A549 (cell line): ENCODE measurements at regions not wholly inside any gene's neighbourhood (a gene's known extent, or its start where the extent isn't known, plus 50 kb on each side); places are given as distances from the start of the nearest gene placed in this dataset.

Experiments
- ATAC-seq, 2 experiments: fragments of 200-7000 bp in 1 of 2; fragments of >200 bp in 1 of 2; cut with Nextera tagmentation in 1 of 2; cut with Tn5 transposase in 1 of 2; 3 replicates each; pipeline versions ENCODE4 v1.8.0 to v1.9.1; 2018 to 2020; ENCODE audit warnings: mild to moderate bottlenecking in 1 of 2, moderate library complexity in 1 of 2
- CTCF ChIA-PET: fragments of 300-600 bp; sonication (Branson Sonifier 250); formaldehyde crosslinking; extraction: SDS; loops from one replicate; lab custom pipeline; 2021; ENCODE audit warnings: antibody characterized with exemption, inconsistent platforms; lab: Yijun Ruan, JAX
- POLR2A ChIA-PET: fragments of 350-600 bp; formaldehyde crosslinking; extraction: SDS; loops from one replicate; lab custom pipeline; 2021; ENCODE audit warnings: antibody characterized with exemption, inconsistent platforms; lab: Yijun Ruan, JAX
- DNase-seq, 2 experiments: peaks; one replicate each; pipeline versions ENCODE4 v3.0.0 to v3.0.0-alpha.2; 2011 to 2016; ENCODE audit warnings: low read depth in 1 of 2, low spot score in 1 of 2
- FAIRE-seq: peaks from 2 replicates; lab custom pipeline; 2011; peaks lifted over from hg19 to GRCh38; lab: Jason Lieb, UNC
- H3K27ac ChIP-seq, 2 experiments: fragments of >200 bp; sonication (Bioruptor Twin); formaldehyde crosslinking; 3 replicates each; pipeline ENCODE4 v1.5.1; 2016 to 2017
- H3K4me1 ChIP-seq: fragments of >200 bp; sonication (Bioruptor Twin); formaldehyde crosslinking; 3 replicates; pipeline ENCODE4 v1.6.1; 2016
- H3K4me2 ChIP-seq: fragments of >200 bp; sonication (Bioruptor Twin); formaldehyde crosslinking; 3 replicates; pipeline ENCODE4 v1.6.1; 2016
- H3K4me3 ChIP-seq: fragments of >200 bp; sonication (Bioruptor Twin); formaldehyde crosslinking; 3 replicates; pipeline ENCODE4 v1.5.1; 2016
- H3K9me3 ChIP-seq: fragments of >200 bp; sonication (Bioruptor Twin); formaldehyde crosslinking; 3 replicates; pipeline ENCODE4 v1.6.1; 2016
- BHLHE40 ChIP-seq: IDR thresholded peaks from 2 replicates; pipeline ENCODE4 v1.6.1; 2012; ENCODE audit warnings: low read depth, low read length, inconsistent platforms
- CBX2 ChIP-seq: fragments of 200-600 bp; sonication (generic); IDR thresholded peaks from 2 replicates; pipeline ENCODE4 v1.6.1; 2016; ENCODE audit warnings: low read depth, mild to moderate bottlenecking, borderline replicate concordance
- CHD2 ChIP-seq: fragments of 150-350 bp; IDR thresholded peaks from 2 replicates; pipeline ENCODE4 v1.6.1; 2014; ENCODE audit warnings: low read length; ENCODE audit not compliant: partially characterized antibody
- CHD4 ChIP-seq: fragments of 200-600 bp; sonication (generic); IDR thresholded peaks from 2 replicates; pipeline ENCODE4 v1.6.1; 2016; ENCODE audit warnings: antibody characterized with exemption, mild to moderate bottlenecking, borderline replicate concordance
- EHF ChIP-seq: fragments of 250-450 bp; sonication (Bioruptor Pico); IDR thresholded peaks from 2 replicates; pipeline ENCODE4 v1.5.0; 2020; ENCODE audit warnings: mild to moderate bottlenecking
- GATA3 ChIP-seq: IDR thresholded peaks from 2 replicates; pipeline ENCODE4 v1.6.1; 2012; ENCODE audit warnings: borderline replicate concordance
- HMGXB4 ChIP-seq: fragments of 250-450 bp; sonication (Bioruptor Pico); IDR thresholded peaks from 2 replicates; pipeline ENCODE4 v1.5.0; 2021; ENCODE audit warnings: mild to moderate bottlenecking, moderate library complexity, borderline replicate concordance
- HOXB13 ChIP-seq: fragments of 250-450 bp; sonication (Bioruptor Pico); IDR thresholded peaks from 2 replicates; pipeline ENCODE4 v1.5.0; 2020; ENCODE audit warnings: low read depth, mild to moderate bottlenecking, moderate library complexity
- JUNB ChIP-seq: fragments of >200 bp; sonication (Bioruptor Twin); formaldehyde crosslinking; IDR thresholded peaks from 2 replicates; pipeline ENCODE4 v1.6.1; 2016
- KDM1A ChIP-seq: fragments of 200-600 bp; sonication (generic); IDR thresholded peaks from 2 replicates; pipeline ENCODE4 v1.6.1; 2016; ENCODE audit warnings: low read depth, mild to moderate bottlenecking
- KDM5A ChIP-seq: fragments of 200-600 bp; sonication (generic); IDR thresholded peaks from 2 replicates; pipeline ENCODE4 v1.6.1; 2016; ENCODE audit warnings: antibody characterized with exemption, mild to moderate bottlenecking
- MAFK ChIP-seq: fragments of 450-650 bp; IDR thresholded peaks from 2 replicates; pipeline ENCODE4 v1.6.1; 2014; ENCODE audit not compliant: partially characterized antibody
- MAZ ChIP-seq: fragments of 150-350 bp; IDR thresholded peaks from 2 replicates; pipeline ENCODE4 v1.6.1; 2014; ENCODE audit warnings: antibody characterized with exemption, low read depth, low read length, borderline replicate concordance
- NR3C1 ChIP-seq: fragments of >200 bp; sonication (Bioruptor Twin); formaldehyde crosslinking; IDR thresholded peaks from 3 replicates; pipeline ENCODE4 v1.6.1; 2017
- REST ChIP-seq: fragments of 200-600 bp; sonication (generic); IDR thresholded peaks from 2 replicates; pipeline ENCODE4 v1.6.1; 2016; ENCODE audit warnings: antibody characterized with exemption, mild to moderate bottlenecking, moderate library complexity
- RFX5 ChIP-seq: fragments of 450-650 bp; IDR thresholded peaks from 2 replicates; pipeline ENCODE4 v1.7.1; 2014; ENCODE audit warnings: antibody characterized with exemption, mild to moderate bottlenecking, moderate library complexity
- SREBF2 ChIP-seq: fragments of 450-650 bp; IDR thresholded peaks from 2 replicates; pipeline ENCODE4 v1.6.1; 2014; ENCODE audit warnings: mild to moderate bottlenecking, moderate library complexity
- TFCP2L1 ChIP-seq: fragments of 250-450 bp; sonication (Bioruptor Pico); IDR thresholded peaks from 2 replicates; pipeline ENCODE4 v1.5.0; 2021; ENCODE audit warnings: mild to moderate bottlenecking
- ZNF302 ChIP-seq: fragments of 250-450 bp; sonication (Bioruptor Pico); IDR thresholded peaks from 2 replicates; pipeline ENCODE4 v1.9.0; 2021; ENCODE audit warnings: inconsistent platforms, mild to moderate bottlenecking, moderate library complexity
- ZSCAN20 ChIP-seq: fragments of 250-450 bp; sonication (Bioruptor Pico); IDR thresholded peaks from 2 replicates; pipeline ENCODE4 v1.8.0; 2022; ENCODE audit warnings: mild to moderate bottlenecking, moderate library complexity
- WGBS: methylation state at CpG from one replicate; pipeline ENCODE4 v1.1.6; 2017; ENCODE audit errors: missing lambda C conversion rate; 5-methylcytosine and 5-hydroxymethylcytosine counted together
- TF ChIP-seq, protein P1 (sequence below): IDR thresholded peaks from 2 replicates; pipeline ENCODE4 v1.6.1; 2012; ENCODE audit warnings: low read depth, borderline replicate concordance

DNA sequence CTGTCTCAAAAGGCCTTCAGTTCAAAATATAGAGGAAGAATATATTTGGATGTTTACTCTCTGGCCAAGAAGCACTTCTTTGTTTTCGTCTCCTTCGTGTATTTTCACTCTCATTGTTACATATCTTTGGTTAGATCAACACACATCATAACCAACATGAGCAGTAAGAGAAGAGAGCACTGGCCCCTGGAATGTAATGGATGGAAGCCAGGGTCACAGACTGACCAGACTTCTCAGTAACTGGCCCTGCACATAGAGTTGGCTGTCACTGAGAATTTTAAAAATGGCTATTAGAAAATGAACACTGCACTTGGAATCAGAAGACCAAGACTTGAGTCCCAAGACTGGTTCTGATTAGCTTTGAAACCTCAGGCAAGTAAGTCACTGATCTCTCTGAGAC, 215.9 kb upstream of the RRP15 start (continued):
- TF ChIP-seq, protein P1, sequence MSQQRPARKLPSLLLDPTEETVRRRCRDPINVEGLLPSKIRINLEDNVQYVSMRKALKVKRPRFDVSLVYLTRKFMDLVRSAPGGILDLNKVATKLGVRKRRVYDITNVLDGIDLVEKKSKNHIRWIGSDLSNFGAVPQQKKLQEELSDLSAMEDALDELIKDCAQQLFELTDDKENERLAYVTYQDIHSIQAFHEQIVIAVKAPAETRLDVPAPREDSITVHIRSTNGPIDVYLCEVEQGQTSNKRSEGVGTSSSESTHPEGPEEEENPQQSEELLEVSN: no peak
- no peak for TF ChIP-seq KDM1A

- CTCF ChIA-PET: no interaction called here
- Histone ChIP-seq H3K9me3 (no peaks in the 10 kb centered on the region), H3K4me2 (no peak overlapping the region), H3K4me1 (no peaks in the 10 kb centered on the region), H3K27ac (no peak overlapping the region), H3K4me3 (no peak overlapping the region)
- POLR2A ChIA-PET: no interaction called here
- ATAC-seq: no peak
- DNase-seq: no peak
- FAIRE-seq: no peak
- TF ChIP-seq MAZ: no peak
- TF ChIP-seq MAFK: peak; percentile 19
These were observed 212.0 kb upstream of the RRP15 start for GRCh38 chr1:218073062-218073461.

DNA sequence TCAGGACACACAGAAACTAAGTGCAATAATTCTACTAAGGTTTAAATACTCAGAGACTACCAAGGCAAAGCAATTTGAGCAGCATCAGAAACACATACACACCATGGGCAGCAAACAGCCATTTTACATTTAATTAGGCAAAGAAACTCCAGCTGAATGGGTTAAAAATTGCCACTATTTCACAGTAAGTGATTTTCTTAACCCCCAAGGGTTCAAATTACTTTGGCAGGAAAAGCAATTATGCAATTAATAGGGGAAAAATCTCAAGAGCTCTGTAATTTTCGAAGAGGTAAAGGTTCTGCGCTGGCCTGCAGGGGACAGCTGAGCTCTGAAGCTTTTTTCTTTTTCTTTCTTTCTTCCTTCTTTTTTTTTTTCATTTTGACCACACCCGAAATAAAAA, 206.2 kb upstream of the RRP15 start:
- H3K4me3 ChIP-seq: no peak overlapping the region
- no peak for TF ChIP-seq RFX5
- DNase-seq (no peak), ATAC-seq (no peak), FAIRE-seq (no peak)
- no peak overlapping the region for H3K27ac ChIP-seq
- H3K4me2 ChIP-seq: no peak overlapping the region
- no peaks in the 10 kb centered on the region for H3K4me1 ChIP-seq
- WGBS: 9% methylated on average over 3 of the region's 3 CpGs
- H3K9me3 ChIP-seq: no peaks in the 10 kb centered on the region
- CTCF ChIA-PET: no interaction called here
- POLR2A ChIA-PET: no interaction called here

GRCh38 chr1:218079347-218079746, 205.7 kb upstream of the RRP15 start:
- ChIA-PET POLR2A (no interaction called here), CTCF (no interaction called here)
- H3K9me3 ChIP-seq: no peaks in the 10 kb centered on the region
- no peak overlapping the region for H3K4me3 ChIP-seq
- no peaks in the 10 kb centered on the region for H3K4me1 ChIP-seq
- DNase-seq: no peak
- no peak overlapping the region for H3K27ac ChIP-seq
- no peak overlapping the region for H3K4me2 ChIP-seq
- no peak for FAIRE-seq
- TF ChIP-seq TFCP2L1 (CRISPR knock-in tag) (no peak), MAFK (peak; percentile 56)
- TF ChIP-seq, all 56 proteins: peak for 1
- 22% methylated on average over 4 of the region's 4 CpGs for WGBS
- ATAC-seq: no peak

GRCh38 chr1:218079820-218080219, 205.3 kb upstream of the RRP15 start:
- H3K9me3 ChIP-seq: no peaks in the 10 kb centered on the region
- ATAC-seq (no peak), DNase-seq (no peak), FAIRE-seq (no peak)
- TF ChIP-seq JUNB (no peak), CBX2 (no peak), MAZ (no peak), CHD2 (no peak), ZSCAN20 (CRISPR knock-in tag) (no peak), EHF (CRISPR knock-in tag) (no peak), GATA3 (no peak)
- WGBS: 21% methylated on average over 5 of the region's 5 CpGs
- ChIA-PET POLR2A (no interaction called here), CTCF (no interaction called here)
- no peak overlapping the region for H3K4me2 ChIP-seq
- no peak overlapping the region for H3K27ac ChIP-seq
- no peak overlapping the region for H3K4me3 ChIP-seq
- no peaks in the 10 kb centered on the region for H3K4me1 ChIP-seq

GRCh38 chr1:218080863-218081262, 204.2 kb upstream of the RRP15 start:
- POLR2A ChIA-PET: no interaction called here
- ATAC-seq: no peak
- no peak overlapping the region for H3K4me2 ChIP-seq
- DNase-seq: no peak
- H3K4me1 ChIP-seq: no peaks in the 10 kb centered on the region
- H3K4me3 ChIP-seq: no peak overlapping the region
- CTCF ChIA-PET: no interaction called here
- FAIRE-seq: no peak
- 20% methylated on average over 5 of the region's 5 CpGs for WGBS
- no peak overlapping the region for H3K27ac ChIP-seq
- H3K9me3 ChIP-seq: no peaks in the 10 kb centered on the region
- TF ChIP-seq SREBF2 (no peak), KDM1A (no peak), REST (no peak), NR3C1 (no peak), CHD4 (no peak), CBX2 (no peak), BHLHE40 (no peak), HMGXB4 (CRISPR knock-in tag) (no peak), EHF (CRISPR knock-in tag) (no peak), HOXB13 (CRISPR knock-in tag) (no peak), ZNF302 (no peak), RFX5 (no peak), KDM5A (no peak)
